HEK293T (cell line): ENCODE measurements at regions not wholly inside any gene's neighbourhood (a gene's known extent, or its start where the extent isn't known, plus 50 kb on each side); places are given as distances from the start of the nearest gene placed in this dataset.

Source experiments
- BHLHE40 ChIP-seq: fragments of 450-650 bp; IDR thresholded peaks from 2 replicates; pipeline ENCODE4 v1.6.1; 2016; ENCODE audit warnings: mild to moderate bottlenecking, moderate library complexity, borderline replicate concordance
- CTBP1 ChIP-seq: fragments of 450-650 bp; IDR thresholded peaks from 2 replicates; pipeline ENCODE4 v1.6.1; 2016; ENCODE audit warnings: borderline replicate concordance
- ELF4 ChIP-seq: fragments of 450-650 bp; IDR thresholded peaks from 2 replicates; pipeline ENCODE4 v1.6.1; 2017; ENCODE audit warnings: antibody characterized with exemption
- FOXK2 ChIP-seq: fragments of 450-650 bp; IDR thresholded peaks from 2 replicates; pipeline ENCODE4 v1.6.1; 2016; ENCODE audit warnings: mild to moderate bottlenecking
- FOXM1 ChIP-seq: fragments of 450-650 bp; IDR thresholded peaks from 2 replicates; pipeline ENCODE4 v1.6.1; 2017; ENCODE audit warnings: mild to moderate bottlenecking, borderline replicate concordance
- HDGF ChIP-seq: fragments of 450-650 bp; IDR thresholded peaks from 2 replicates; pipeline ENCODE4 v1.6.1; 2017; ENCODE audit warnings: antibody characterized with exemption, borderline replicate concordance
- L3MBTL2 ChIP-seq: fragments of 450-650 bp; conservative IDR thresholded peaks from 2 replicates; pipeline ENCODE4 v1.6.1; 2016; ENCODE audit warnings: mild to moderate bottlenecking
- LEF1 ChIP-seq: fragments of 450-650 bp; IDR thresholded peaks from 2 replicates; pipeline ENCODE4 v1.6.1; 2017; ENCODE audit warnings: mild to moderate bottlenecking, borderline replicate concordance
- SP1 ChIP-seq: fragments of 450-650 bp; IDR thresholded peaks from 2 replicates; pipeline ENCODE4 v1.6.1; 2017
- SUZ12 ChIP-seq: fragments of 450-650 bp; IDR thresholded peaks from 2 replicates; pipeline ENCODE4 v1.6.1; 2016; ENCODE audit warnings: mild to moderate bottlenecking
- TARDBP ChIP-seq: fragments of 450-650 bp; IDR thresholded peaks from 2 replicates; pipeline ENCODE4 v1.6.1; 2016
- ZNF384 ChIP-seq: fragments of 450-650 bp; IDR thresholded peaks from 2 replicates; pipeline ENCODE4 v1.6.1; 2016
- TF ChIP-seq, protein P1 (sequence below): fragments of 450-650 bp; IDR thresholded peaks from 2 replicates; pipeline ENCODE4 v1.6.1; 2016

DNA sequence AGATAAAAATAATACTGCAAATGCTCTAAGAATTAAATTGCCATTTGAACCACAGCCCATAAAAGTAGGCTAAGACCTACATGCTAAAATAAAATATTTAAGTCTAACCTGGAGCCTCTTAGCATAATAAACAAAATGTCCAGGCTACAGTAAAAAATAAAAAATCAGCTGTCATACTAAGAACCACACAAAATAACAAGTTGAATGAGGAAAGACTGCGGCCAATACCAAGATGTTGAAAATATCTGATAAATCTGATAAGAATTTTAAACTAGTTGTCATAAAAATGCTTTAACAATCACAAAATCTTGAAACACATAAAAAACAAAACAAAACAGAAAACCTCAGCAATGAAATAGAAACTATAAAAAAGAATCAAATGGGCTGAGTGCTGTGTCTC is 336.9 kb upstream of the MSX2 start:
- no peak for TF ChIP-seq HDGF
- TF ChIP-seq SP1, result no peak
- no peak for TF ChIP-seq FOXM1
- TF ChIP-seq, protein P1, sequence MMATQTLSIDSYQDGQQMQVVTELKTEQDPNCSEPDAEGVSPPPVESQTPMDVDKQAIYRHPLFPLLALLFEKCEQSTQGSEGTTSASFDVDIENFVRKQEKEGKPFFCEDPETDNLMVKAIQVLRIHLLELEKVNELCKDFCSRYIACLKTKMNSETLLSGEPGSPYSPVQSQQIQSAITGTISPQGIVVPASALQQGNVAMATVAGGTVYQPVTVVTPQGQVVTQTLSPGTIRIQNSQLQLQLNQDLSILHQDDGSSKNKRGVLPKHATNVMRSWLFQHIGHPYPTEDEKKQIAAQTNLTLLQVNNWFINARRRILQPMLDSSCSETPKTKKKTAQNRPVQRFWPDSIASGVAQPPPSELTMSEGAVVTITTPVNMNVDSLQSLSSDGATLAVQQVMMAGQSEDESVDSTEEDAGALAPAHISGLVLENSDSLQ, result no peak
- no peak for TF ChIP-seq SUZ12
- no peak for TF ChIP-seq ZNF384
- TF ChIP-seq ELF4, result no peak
- TF ChIP-seq LEF1, result no peak
- no peak for TF ChIP-seq TARDBP
- TF ChIP-seq CTBP1, result no peak
- no peak for TF ChIP-seq BHLHE40
- no peak for TF ChIP-seq L3MBTL2
- TF ChIP-seq FOXK2, result no peak
